ENCODE measurements at regions not wholly inside any gene's neighbourhood (a gene's known extent, or its start where the extent isn't known, plus 50 kb on each side); places are given as distances from the start of the nearest gene placed in this dataset.
"Not testable (repeated sequence)": the region's sequence is repeated elsewhere in the genome, so short reads cannot be mapped to it uniquely, and the experiment has no call there.

DNA sequence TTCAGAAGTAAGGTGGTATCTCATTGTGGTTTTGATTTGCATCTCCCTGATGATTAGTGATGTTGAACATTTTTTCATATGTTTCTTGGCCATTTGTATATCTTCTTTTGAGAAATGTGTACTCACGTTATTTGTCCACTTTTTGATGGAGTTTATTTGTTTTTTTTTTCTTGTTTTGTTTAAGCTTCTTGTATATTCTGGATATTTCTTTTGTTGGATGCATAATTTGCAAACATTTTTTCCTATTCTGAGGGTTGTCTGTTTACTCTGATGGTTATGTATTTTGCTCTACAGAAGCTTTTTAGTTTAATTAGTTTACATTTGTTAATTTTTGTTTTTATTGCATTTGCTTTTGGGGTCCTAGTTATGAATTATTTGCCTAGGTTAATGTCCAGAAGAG, 927.4 kb upstream of the LRFN5 start:
- DNase-seq, result no peak

DNA sequence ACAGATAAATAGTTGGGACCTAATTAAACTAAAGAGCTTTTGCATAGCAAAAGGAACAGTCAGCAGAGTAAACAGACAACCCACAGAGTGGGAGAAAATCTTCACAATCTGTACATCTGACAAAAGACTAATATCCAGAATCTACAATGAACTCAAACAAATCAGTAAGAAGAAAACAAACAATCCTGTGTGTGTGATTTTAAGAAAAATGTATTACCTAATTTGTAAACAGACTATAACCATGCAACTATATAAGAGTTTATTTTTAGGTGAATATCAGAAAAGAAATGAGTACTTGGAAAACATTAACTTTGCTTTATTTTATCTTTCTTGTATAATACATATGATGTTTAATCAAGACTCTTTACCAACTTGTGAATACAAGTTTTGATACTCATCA, 929.5 kb upstream of the LRFN5 start:
- not testable (repeated sequence) for DNase-seq

- no peak for DNase-seq
Measured at GRCh38 chr14:40674502-40674901, 932.2 kb upstream of the LRFN5 start.

- no peak for DNase-seq
Measured at GRCh38 chr14:40656311-40656710, 950.4 kb upstream of the LRFN5 start.

GRCh38 chr14:40652089-40652691, 954.5 kb upstream of the LRFN5 start:
- no peak for DNase-seq

- DNase-seq, result no peak
Measured at GRCh38 chr14:40630471-40630870, 976.2 kb upstream of the LRFN5 start.

GRCh38 chr14:40629551-40630137, 977.0 kb upstream of the LRFN5 start:
- not testable (repeated sequence) for DNase-seq

DNA sequence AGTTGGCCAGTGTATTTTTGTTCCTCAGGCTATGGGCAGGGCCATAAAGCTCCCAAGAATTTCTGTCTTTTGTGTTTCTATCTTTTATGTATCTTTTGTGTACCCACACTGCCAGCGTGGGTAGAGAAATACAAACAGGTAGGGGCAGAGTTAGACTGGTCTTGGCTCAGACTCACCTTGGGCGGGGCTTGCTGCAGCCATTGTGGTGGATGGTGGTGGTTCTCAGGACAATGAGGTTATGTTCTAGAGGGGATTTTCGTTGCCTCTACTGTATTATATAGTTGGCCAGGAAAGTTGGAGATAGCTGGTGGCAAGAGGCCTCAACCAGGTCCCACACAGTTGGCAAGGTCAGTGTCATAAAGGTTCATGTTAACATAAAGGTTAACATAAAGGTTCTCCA, 977.5 kb upstream of the LRFN5 start:
- no peak for DNase-seq

DNA sequence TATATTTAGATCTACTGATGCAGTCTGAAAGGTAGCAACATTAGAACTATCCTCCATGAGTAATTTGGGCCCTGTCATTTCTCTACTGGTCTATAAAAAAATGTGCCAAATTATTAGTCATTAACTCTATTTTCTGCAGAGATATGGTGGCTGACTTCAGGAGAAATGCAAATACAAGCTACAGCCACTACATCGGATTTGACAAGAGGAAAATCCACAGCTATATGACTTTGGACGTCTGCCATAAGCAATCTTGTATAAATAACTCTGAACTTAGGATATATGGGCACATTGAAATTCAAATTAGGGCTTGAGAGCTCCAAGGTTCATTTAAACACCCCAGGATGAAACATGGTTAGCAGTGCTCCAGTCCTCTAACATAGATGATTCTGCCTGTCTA, 983.0 kb upstream of the LRFN5 start:
- no peak for DNase-seq

GRCh38 chr14:40618225-40618898, 988.3 kb upstream of the LRFN5 start:
- no peak for DNase-seq

GRCh38 chr14:40616579-40616978, 990.1 kb upstream of the LRFN5 start:
- DNase-seq, result no peak

DNA sequence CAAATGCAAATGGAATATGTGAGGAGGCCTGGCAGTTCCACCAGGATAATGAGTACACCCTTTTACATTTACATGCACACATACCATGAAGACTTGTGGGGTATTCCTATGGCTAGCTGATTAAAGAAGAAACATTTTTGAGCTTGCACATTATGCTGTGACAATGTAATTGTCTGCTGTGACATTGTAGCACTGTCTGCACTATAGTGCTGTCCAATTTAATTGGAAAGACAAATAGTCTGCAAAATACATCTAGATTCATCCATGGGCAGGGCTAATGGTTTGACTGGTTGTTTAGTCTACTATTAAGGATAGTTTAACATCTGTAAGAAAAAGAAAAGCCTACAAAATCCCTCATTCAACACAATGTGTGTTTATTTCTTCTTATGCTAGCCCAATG, 1005.6 kb upstream of the LRFN5 start:
- DNase-seq, result no peak

DNA sequence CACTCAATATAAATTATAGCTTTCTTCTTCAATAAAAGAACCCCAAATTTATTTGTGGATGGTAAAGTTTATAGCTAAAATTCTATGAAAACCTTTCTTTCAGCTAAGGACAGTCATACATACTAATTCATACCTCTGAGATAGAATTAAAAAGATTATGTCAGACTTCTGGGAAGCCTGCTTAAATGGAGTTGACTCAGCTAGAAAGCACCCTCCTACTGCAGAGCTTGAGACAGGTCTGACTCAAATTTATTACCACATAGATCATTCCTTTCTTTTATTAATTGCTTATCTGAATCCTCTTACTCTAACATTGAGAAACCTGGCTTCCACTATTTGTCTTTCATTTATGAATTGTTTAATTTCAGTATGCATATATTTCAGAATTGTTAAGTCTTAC, 1007.0 kb upstream of the LRFN5 start:
- no peak for DNase-seq

GRCh38 chr14:40581264-40581663, 1025.4 kb upstream of the LRFN5 start:
- DNase-seq, result no peak

- DNase-seq, result no peak
Measured at GRCh38 chr14:40576880-40577478, 1029.7 kb upstream of the LRFN5 start.

- DNase-seq, result no peak
Measured at GRCh38 chr14:40574780-40575179, 1031.9 kb upstream of the LRFN5 start.

- DNase-seq, result no peak
Measured at GRCh38 chr14:40525314-40525713, 1081.4 kb upstream of the LRFN5 start.

- DNase-seq, result no peak
Measured at GRCh38 chr14:40523123-40523522, 1083.6 kb upstream of the LRFN5 start.

DNA sequence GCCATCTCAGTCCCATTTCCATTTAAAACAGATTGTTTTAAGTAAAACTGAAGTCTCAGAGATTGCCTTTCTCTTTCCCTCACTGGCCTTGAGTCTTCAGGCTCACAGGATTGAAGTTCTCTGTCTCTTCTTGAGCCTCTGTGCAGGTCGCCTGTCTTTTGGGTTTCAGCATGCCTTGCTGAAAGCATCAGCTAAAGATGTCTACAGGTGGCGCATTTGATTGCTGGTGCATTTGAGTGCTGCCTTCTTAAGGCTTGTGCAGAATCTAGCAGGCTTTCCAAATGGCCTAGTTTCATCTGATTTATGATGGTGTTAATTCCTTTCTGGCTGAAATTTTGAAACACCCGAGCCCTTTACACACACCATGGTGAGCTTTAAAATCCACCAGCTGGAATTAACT, 1062.2 kb upstream of the FBXO33 start:
- no peak for DNase-seq

DNA sequence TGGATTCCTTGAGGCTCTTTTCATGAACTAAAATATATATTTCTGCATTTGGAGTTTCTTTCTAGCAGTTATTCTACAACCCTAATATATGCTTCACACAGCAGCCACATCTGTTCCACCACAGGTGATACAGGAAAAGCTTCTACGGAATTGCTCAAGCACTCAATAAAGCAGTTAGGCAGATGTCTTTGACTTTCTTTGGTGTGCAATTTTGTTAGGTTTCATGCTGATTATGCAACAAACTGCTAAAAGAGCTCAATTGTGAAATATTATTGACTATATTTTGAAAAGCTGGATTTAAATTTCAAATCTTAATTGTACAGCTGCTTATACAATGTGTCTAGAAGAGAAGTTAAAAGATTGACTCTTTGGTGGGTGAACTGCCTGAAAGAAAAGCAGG, 1055.6 kb upstream of the FBXO33 start:
- no peak for DNase-seq

GRCh38 chr14:40485688-40486087, 1053.5 kb upstream of the FBXO33 start:
- DNase-seq, result no peak

GRCh38 chr14:40476005-40476404, 1043.8 kb upstream of the FBXO33 start:
- no peak for DNase-seq

DNA sequence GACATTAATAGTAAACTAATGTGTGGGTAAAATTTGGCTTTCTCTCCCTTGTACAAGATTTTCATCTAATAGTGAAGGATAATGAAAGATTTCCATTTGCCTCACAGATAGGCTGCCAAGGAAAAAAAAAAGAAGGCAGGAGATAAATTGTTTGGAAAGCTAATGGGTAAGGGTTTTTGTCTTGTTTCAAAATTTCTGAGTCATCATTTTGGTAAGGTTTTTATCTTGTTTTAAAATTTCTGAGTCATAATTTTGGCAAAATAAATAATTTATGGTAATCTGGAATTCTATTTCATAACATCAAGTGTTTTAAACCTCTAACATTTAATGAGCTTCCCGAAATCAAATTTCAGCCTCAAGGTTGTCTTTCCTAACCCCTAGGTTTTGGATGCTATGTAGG, 1035.7 kb upstream of the FBXO33 start:
- no peak for DNase-seq

- DNase-seq, result no peak
Measured at GRCh38 chr14:40464531-40464930, 1032.3 kb upstream of the FBXO33 start.

Data from activated CD4-positive, alpha-beta T cell treated with anti-CD3 and anti-CD28 coated beads, Interleukin-10, Interleukin-2, amounts not matched to agents 100 ng/mL and 50 ng/mL, durations not matched to agents 16 hours and 8 hours (primary cell).